B cell (primary cell): ENCODE measurements at regions not wholly inside any gene's neighbourhood (a gene's known extent, or its start where the extent isn't known, plus 50 kb on each side); places are given as distances from the start of the nearest gene placed in this dataset.

ENCODE experiments used
- EZH2 ChIP-seq: IDR thresholded peaks from 2 replicates; pipeline ENCODE4 v1.6.1; 2012; ENCODE audit warnings: borderline replicate concordance, low read depth, mild to moderate bottlenecking, moderate library complexity, low read length; ENCODE audit not compliant: insufficient read depth, poor library complexity, severe bottlenecking
- TF ChIP-seq, protein P1 (sequence below): fragments of 200-600 bp; IDR thresholded peaks from one replicate; pipeline ENCODE4 v1.8.0; 2022; ENCODE audit warnings: antibody characterized with exemption, mild to moderate bottlenecking

DNA sequence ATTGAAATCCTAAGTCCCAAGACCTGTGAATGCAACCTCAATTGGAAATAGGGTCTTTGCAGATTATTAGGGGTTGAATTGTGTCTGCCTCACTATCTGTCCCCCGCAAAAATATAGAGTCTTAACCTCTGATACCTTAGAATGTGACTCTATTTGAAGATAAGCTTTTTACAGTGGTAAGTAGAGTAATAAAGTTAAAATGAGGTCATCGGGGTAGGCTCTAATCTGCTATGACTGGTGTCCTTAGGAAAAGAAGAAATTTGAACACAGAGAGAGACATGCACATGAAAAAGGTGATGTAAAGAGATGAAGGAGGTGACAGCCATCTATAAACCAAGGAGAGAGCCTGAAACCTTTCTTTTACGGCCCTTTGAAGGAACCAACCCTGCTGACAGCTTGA is 287.1 kb upstream of the ADRA1B start:
- TF ChIP-seq, protein P1, sequence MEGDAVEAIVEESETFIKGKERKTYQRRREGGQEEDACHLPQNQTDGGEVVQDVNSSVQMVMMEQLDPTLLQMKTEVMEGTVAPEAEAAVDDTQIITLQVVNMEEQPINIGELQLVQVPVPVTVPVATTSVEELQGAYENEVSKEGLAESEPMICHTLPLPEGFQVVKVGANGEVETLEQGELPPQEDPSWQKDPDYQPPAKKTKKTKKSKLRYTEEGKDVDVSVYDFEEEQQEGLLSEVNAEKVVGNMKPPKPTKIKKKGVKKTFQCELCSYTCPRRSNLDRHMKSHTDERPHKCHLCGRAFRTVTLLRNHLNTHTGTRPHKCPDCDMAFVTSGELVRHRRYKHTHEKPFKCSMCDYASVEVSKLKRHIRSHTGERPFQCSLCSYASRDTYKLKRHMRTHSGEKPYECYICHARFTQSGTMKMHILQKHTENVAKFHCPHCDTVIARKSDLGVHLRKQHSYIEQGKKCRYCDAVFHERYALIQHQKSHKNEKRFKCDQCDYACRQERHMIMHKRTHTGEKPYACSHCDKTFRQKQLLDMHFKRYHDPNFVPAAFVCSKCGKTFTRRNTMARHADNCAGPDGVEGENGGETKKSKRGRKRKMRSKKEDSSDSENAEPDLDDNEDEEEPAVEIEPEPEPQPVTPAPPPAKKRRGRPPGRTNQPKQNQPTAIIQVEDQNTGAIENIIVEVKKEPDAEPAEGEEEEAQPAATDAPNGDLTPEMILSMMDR, result no peak
- TF ChIP-seq EZH2, result no peak
